HG03196 (cell line): ENCODE measurements at regions not wholly inside any gene's neighbourhood (a gene's known extent, or its start where the extent isn't known, plus 50 kb on each side); places are given as distances from the start of the nearest gene placed in this dataset.
"Not testable (repeated sequence)": the region's sequence is repeated elsewhere in the genome, so short reads cannot be mapped to it uniquely, and the experiment has no call there.

ENCODE experiments used
- ATAC-seq: cut with Tn5 transposase; IDR thresholded peaks from one replicate; pipeline ENCODE4 v1.9.1; 2021; ENCODE audit not compliant: unreplicated experiment

- no peak for ATAC-seq
Observed at GRCh38 chr1:184181044-184181443, 129.5 kb downstream of the TSEN15 start.

GRCh38 chr1:184183919-184184318 lies 132.4 kb downstream of the TSEN15 start:
- ATAC-seq: no peak

- not testable (repeated sequence) for ATAC-seq
Observed at GRCh38 chr1:184184614-184185013, 133.1 kb downstream of the TSEN15 start.

DNA sequence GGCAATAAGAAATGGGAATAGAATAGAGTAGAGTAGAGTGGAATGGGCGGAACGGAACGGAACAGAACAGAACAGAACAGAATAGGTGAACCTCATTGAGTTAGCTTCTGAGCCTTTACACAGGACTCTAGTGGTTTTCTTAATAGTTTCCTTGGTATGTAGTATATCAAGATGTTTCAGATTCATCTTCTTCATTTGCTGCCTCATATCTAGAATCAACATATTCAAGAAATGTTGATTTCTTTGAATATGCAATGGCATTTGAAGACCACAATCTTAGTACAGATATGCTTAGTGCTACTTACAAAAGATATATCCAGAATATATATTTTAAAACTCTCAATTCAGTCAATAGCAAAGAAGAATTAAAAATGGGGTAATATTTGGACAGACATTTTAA lies 133.8 kb downstream of the TSEN15 start:
- ATAC-seq: no peak

- ATAC-seq: no peak
Observed at GRCh38 chr1:184186167-184186566, 134.6 kb downstream of the TSEN15 start.

DNA sequence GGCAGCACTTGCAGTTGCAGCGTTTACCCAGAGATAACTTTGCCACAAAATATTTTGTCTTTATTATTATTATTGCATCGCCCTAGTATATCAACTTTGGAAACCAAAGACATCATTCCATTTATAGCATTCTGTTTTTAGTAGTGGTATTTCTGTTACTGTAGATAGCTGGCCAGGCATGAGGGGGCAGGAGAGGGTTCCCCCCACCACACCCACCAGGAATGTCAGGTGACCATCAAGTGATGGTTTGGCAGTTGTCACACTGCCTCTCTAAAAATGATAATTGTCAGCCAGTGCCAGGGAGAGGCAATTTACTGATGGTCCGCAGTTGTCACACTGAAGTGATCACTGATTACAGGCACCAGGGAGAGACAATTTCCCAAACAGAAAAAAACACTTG lies 135.6 kb downstream of the TSEN15 start:
- ATAC-seq: no peak

GRCh38 chr1:184188037-184188436 lies 136.5 kb downstream of the TSEN15 start:
- ATAC-seq: no peak

DNA sequence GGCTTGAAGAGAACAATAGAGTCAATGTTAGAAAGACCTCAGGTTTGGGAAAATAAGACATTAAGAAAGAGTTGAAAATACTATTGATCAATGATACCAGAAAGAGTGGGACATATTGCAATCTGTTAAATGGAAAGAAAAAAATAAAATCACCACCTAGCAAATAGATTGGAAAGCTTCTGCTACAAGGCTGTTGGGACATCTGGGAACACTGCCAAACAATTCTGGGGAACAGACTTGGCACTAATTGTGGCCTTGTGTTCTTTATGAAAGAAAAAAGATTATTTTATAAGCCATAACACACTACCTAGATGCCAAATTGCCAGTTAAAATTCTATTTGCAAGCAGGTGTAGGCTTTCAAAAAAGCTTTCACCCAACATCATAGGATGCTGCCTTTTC lies 137.8 kb downstream of the TSEN15 start:
- no peak for ATAC-seq

DNA sequence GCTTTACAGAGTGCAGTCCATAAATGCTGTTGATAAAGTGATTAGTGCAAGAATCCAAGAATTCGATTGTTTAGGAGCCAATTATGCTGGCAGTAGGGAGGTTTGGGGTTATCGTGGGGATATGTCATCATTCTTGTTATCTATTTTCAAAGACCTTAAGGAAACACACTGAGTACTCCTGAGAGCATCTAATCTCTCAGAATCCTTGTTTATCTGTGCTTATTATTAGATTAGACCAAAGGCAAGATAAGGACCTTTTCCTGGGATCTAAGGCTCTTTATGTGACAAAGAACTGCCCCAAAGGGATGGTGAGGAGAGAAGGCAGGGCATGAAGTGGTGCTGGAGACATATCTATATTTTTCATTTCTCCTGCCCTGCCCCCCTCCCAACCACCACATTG lies 139.1 kb downstream of the TSEN15 start:
- ATAC-seq: no peak

- ATAC-seq: no peak
Observed at GRCh38 chr1:184191181-184191621, 139.7 kb downstream of the TSEN15 start.

GRCh38 chr1:184192796-184193195 lies 141.3 kb downstream of the TSEN15 start:
- ATAC-seq: no peak

DNA sequence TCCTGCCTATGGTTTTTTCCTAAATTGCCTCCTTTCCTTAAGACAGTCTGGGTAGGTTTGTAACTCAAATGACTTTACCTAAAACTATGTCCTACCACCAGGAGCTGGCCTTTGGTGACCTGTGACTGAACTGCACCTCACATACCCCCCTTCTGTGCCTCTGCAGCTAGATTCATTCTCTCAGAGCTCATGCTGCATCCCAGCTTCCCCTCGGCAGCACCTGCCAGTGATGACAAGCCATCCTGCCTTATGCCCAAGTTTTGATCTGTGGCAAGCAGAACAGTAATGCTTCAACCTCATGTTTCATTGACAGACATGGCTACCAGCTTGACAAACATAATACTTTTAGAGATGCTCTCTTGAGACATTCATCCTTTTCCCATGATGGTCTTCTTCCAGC lies 141.9 kb downstream of the TSEN15 start:
- ATAC-seq: no peak

DNA sequence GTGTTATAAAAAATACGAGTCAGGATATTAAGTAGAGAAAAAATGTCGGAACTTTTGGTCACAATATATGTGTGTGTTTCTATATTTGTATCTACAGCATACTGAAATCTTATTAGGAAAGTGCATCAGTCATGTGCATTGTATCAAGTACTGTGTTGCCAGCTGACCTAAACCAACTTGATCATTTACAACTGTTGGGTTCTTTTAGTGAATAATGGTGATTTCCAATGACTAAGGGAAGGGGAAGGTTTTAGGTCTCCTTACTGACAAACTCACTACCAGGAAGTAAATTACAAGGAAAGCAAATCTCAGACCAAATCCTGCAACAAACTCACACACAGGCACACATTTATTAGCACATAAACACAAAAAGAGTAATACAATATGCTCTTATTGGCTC lies 142.7 kb downstream of the TSEN15 start:
- no peak for ATAC-seq

DNA sequence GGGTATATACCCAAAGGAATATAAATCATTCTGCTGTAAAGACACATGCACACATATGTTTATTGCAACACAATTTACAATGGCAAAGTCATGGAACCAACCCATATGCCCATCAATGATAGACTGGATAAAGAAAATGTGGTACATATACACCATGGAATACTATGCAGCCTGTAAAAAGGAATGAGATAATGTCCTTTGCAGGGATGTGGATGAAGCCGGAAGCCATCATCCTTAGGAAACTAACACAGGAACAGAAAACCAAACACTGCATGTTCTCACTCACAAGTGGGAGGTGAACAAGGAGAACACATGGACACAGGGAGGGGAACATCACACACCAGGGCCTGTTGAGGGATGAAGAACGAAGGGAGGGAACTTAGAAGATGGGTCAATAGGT lies 144.2 kb downstream of the TSEN15 start:
- not testable (repeated sequence) for ATAC-seq

DNA sequence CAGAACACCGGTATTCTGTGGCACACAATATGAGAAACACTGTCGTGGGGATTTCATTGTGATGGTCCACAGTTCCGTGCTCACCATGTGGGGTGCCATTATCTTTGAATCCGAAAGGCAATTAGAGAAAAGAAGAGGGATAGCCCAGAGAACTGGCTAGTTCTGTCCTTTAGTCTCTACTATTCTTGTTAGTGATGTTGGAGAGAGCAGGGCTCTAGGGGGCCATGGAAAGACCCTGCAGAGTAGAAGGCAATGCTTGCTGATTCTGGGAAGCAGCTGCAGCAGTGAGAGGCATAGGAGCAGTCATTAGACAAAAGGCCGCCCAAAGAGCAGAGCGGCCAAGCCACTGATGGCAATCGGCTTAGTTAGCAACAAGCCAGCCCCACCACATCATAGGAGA lies 146.3 kb downstream of the TSEN15 start:
- ATAC-seq: no peak

DNA sequence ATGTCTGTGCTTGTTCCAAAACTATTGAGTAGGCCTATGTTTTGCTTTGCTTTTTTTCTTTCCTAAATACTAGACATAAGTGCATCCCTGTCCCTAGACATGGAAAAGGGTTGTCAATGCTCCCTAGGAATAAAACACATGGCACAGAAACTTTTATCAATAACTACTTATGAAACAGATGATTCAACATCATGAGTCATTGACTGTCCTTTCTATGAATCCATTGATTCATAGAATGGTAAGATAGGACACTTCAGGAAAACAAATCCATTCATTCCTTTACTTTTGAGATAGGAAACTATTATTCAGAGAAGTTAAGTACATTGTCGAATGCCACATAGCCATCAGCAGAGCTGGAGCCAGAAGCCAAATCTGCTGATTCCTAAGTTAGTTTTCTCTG lies 147.5 kb downstream of the TSEN15 start:
- ATAC-seq: no peak

DNA sequence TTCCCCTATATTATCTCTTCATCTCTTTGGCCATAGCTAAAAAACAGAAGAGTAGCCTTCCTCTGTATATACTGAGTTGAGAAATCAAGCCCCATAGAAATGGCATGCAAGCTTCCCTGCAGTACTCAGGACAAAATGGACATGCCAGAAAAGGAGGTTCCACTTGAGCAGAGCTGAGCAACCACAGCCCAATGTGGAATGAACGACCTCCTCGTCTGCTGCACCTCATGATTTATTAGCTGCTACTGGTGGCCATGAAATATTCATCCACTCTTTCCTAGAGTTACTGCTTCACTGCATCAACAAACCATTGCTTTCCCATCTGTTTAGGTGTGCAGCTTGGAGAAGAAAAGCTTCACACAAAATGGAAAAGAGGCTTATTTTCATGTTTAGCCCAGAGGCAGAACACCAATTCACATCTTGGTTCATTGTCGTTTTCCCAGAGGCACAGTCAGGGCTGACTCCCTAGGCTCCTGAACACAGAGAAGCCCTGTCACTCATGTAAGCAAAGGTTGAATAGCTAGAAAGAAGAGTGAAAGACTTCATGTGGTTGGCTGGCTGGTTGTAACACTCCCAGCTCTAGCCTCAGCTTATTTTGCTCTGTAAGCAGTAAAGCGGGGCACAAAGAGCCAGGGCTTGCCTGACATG lies 148.0 kb downstream of the TSEN15 start:
- ATAC-seq: no peak

- ATAC-seq: no peak
Observed at GRCh38 chr1:184208622-184209021, 157.1 kb downstream of the TSEN15 start.

- no peak for ATAC-seq
Observed at GRCh38 chr1:184210031-184210430, 158.5 kb downstream of the TSEN15 start.

DNA sequence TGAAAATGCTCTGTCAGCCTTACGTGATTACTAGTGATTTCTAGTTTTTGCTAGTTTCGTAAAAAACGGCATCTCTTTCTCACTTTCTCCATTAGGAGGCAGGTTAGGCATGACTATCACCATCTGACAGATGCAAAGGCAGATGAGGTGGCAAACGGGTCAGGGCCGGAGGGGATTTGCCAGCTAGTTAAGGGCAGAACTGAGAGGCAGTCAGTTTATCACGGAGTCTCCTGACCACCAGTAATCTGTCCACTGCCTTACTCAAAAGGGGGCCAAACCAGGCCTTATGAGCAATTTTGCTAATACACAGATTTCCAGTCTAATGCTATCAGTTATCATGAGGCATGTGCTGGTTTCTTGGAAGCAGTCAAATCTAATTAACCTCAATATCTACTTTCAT lies 159.3 kb downstream of the TSEN15 start:
- ATAC-seq: no peak

DNA sequence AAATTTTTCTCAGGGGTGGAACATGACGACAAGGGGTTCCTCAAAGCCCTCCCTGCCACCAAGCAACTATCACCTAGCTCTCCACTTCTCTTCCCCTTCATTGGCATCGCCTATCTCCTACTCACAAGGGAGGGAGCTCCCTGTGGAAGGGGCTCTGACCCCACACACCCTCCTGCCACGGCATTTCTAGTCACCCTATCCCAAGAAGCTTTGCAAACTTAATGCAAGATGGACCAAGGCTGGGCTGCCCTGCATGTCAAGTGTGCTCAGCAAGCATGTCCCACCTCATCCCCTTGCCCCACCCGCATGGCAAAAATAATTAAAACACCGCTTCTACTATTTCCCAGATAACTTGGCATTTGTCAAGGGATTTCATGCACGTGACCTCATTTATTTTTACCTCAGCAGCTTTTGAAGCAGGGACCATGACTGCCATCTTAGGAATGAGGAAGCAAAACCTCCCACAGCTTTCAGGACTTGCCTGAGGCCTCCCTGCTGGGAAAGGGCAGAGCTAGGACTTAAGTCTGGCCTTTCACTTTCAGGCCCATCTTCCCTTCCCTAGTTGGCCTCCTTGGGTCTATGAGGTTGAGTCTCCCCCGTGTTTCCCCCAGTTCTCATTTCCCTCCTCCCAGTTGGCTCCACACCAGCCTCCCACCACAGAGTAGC lies 161.3 kb downstream of the TSEN15 start:
- no peak for ATAC-seq

DNA sequence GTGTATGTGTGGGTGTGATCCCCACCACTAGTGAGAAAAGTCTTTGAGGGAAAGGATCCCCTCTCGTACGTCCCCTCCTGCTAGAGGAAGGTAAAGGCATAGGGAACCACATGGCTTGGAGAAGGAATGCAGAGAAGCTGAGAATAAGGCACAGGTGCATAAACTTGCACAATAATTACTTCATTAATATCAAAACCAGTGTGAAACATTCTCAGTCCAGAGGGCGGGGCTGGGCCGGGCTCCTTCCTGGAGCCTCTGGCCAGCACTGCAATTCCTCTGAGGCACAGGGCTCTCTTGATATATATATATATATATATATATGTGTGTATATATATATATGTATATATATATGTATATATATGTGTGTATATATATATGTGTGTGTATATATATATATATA lies 162.6 kb downstream of the TSEN15 start:
- ATAC-seq: no peak
